HepG2 (cell line): ENCODE measurements at regions not wholly inside any gene's neighbourhood (a gene's known extent, or its start where the extent isn't known, plus 50 kb on each side); places are given as distances from the start of the nearest gene placed in this dataset.

Experiments
- BRCA1 ChIP-seq: sonication (generic); formaldehyde crosslinking; IDR thresholded peaks from 2 replicates; pipeline ENCODE4 v1.4.0; 2020; ENCODE audit warnings: missing genetic modification reagents
- FOXA1 ChIP-seq, 2 experiments: fragments of 450-650 bp in 1 of 2; sonication (generic) in 1 of 2; formaldehyde crosslinking in 1 of 2; IDR thresholded peaks; 2 replicates each; pipeline versions ENCODE4 v1.4.0 to v1.6.1; 2016 to 2020; ENCODE audit warnings: missing genetic modification reagents in 1 of 2
- HDAC1 ChIP-seq: sonication (generic); formaldehyde crosslinking; IDR thresholded peaks from 2 replicates; pipeline ENCODE4 v1.5.1; 2020; ENCODE audit warnings: mild to moderate bottlenecking, missing genetic modification reagents
- HDAC2 ChIP-seq: sonication (generic); formaldehyde crosslinking; IDR thresholded peaks from 2 replicates; pipeline ENCODE4 v1.4.0; 2020; ENCODE audit warnings: missing genetic modification reagents
- HIVEP1 ChIP-seq: sonication (generic); formaldehyde crosslinking; IDR thresholded peaks from 2 replicates; pipeline ENCODE4 v1.4.0; 2020; ENCODE audit warnings: mild to moderate bottlenecking, missing genetic modification reagents
- HNF4G ChIP-seq, 2 experiments: sonication (generic) in 1 of 2; formaldehyde crosslinking in 1 of 2; IDR thresholded peaks; 2 replicates each; pipeline versions ENCODE4 v1.4.0 to v1.6.1; 2011 to 2020; ENCODE audit warnings: borderline replicate concordance in 2 of 2, low read depth in 2 of 2, mild to moderate bottlenecking in 2 of 2, low read length in 1 of 2, missing genetic modification reagents in 1 of 2, moderate library complexity in 1 of 2
- KDM1A ChIP-seq: IDR thresholded peaks from 2 replicates; pipeline ENCODE4 v1.6.1; 2016; ENCODE audit warnings: missing compliant biosample characterization
- PPARG ChIP-seq: conservative IDR thresholded peaks from 2 replicates; pipeline ENCODE4 v1.6.1; 2016; ENCODE audit warnings: missing biosample characterization, missing genetic modification reagents
- SMAD3 ChIP-seq: sonication (generic); formaldehyde crosslinking; IDR thresholded peaks from 2 replicates; pipeline ENCODE4 v1.4.0; 2020; ENCODE audit warnings: missing genetic modification reagents
- ZNF513 ChIP-seq: sonication (generic); formaldehyde crosslinking; conservative IDR thresholded peaks from 2 replicates; pipeline ENCODE4 v1.5.0; 2020; ENCODE audit warnings: missing genetic modification reagents
- ZNF557 ChIP-seq: sonication (generic); formaldehyde crosslinking; IDR thresholded peaks from 2 replicates; pipeline ENCODE4 v1.4.0; 2020; ENCODE audit warnings: missing genetic modification reagents
- TF ChIP-seq, protein P1 (sequence below): sonication (generic); formaldehyde crosslinking; IDR thresholded peaks from 2 replicates; pipeline ENCODE4 v1.4.0; 2020; ENCODE audit warnings: missing genetic modification reagents
- TF ChIP-seq, protein P2 (sequence below): sonication (generic); formaldehyde crosslinking; IDR thresholded peaks from 2 replicates; pipeline ENCODE4 v1.4.0; 2020; ENCODE audit warnings: missing genetic modification reagents
- TF ChIP-seq, protein P3 (sequence below), 2 experiments: sonication (generic) in 1 of 2; formaldehyde crosslinking in 1 of 2; IDR thresholded peaks; 2 replicates each; pipeline versions ENCODE4 v1.4.0 to v1.6.1; 2018 to 2020; ENCODE audit warnings: missing genetic modification reagents in 2 of 2, borderline replicate concordance in 1 of 2, low read depth in 1 of 2, mild to moderate bottlenecking in 1 of 2, missing biosample characterization in 1 of 2

DNA sequence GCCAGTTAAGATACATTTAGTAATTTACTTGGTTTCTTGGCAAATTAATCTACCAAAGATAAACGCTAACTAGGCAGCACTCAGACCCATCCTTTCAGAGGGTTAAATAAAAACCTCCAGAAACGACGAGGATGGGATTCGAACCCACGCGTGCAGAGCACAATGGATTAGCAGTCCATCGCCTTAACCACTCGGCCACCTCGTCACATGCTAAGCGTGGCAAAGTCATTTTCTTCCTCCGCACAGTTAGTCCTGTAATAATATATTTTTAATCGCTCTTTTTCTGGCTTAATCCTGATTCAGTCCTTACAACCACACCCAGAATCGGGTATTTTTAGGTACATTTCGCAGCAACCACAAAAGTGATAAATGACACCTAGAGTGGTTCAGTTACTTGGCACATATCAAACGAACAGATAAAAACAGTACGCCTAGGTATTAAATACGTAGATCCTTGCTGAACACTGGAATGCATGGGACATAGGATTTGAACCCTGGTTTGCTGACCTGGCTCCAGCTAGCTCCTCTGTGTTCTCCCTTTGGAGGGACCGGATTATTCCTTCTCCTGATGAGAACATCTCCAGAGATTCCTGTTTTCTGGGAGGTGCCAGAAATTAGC is 71.6 kb downstream of the GPX5 start (continued):
- TF ChIP-seq, protein P1, sequence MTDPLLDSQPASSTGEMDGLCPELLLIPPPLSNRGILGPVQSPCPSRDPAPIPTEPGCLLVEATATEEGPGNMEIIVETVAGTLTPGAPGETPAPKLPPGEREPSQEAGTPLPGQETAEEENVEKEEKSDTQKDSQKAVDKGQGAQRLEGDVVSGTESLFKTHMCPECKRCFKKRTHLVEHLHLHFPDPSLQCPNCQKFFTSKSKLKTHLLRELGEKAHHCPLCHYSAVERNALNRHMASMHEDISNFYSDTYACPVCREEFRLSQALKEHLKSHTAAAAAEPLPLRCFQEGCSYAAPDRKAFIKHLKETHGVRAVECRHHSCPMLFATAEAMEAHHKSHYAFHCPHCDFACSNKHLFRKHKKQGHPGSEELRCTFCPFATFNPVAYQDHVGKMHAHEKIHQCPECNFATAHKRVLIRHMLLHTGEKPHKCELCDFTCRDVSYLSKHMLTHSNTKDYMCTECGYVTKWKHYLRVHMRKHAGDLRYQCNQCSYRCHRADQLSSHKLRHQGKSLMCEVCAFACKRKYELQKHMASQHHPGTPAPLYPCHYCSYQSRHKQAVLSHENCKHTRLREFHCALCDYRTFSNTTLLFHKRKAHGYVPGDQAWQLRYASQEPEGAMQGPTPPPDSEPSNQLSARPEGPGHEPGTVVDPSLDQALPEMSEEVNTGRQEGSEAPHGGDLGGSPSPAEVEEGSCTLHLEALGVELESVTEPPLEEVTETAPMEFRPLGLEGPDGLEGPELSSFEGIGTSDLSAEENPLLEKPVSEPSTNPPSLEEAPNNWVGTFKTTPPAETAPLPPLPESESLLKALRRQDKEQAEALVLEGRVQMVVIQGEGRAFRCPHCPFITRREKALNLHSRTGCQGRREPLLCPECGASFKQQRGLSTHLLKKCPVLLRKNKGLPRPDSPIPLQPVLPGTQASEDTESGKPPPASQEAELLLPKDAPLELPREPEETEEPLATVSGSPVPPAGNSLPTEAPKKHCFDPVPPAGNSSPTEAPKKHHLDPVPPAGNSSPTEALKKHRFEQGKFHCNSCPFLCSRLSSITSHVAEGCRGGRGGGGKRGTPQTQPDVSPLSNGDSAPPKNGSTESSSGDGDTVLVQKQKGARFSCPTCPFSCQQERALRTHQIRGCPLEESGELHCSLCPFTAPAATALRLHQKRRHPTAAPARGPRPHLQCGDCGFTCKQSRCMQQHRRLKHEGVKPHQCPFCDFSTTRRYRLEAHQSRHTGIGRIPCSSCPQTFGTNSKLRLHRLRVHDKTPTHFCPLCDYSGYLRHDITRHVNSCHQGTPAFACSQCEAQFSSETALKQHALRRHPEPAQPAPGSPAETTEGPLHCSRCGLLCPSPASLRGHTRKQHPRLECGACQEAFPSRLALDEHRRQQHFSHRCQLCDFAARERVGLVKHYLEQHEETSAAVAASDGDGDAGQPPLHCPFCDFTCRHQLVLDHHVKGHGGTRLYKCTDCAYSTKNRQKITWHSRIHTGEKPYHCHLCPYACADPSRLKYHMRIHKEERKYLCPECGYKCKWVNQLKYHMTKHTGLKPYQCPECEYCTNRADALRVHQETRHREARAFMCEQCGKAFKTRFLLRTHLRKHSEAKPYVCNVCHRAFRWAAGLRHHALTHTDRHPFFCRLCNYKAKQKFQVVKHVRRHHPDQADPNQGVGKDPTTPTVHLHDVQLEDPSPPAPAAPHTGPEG (CRISPR knock-in tag), result 0 out of 2 replicates have a peak, but pooled peaks have one; percentile 43
- TF ChIP-seq PPARG (CRISPR knock-in tag), result 0 out of 2 replicates have a peak, but pooled peaks have one; percentile 30
- TF ChIP-seq ZNF557 (CRISPR knock-in tag), result 0 out of 2 replicates have a peak, but pooled peaks have one; percentile 51
- TF ChIP-seq HDAC2 (CRISPR knock-in tag), result peak; percentile 48; the same call in 1 of the 2 replicates
- TF ChIP-seq HNF4G (IDR thresholded peaks at IDR 0.05; ENCODE audit: borderline replicate concordance, low read depth, low read length), result no peak
- TF ChIP-seq HNF4G (CRISPR knock-in tag; IDR thresholded peaks at IDR 0.05; ENCODE audit: borderline replicate concordance, low read depth), result no peak
- TF ChIP-seq SMAD3 (CRISPR knock-in tag), result peak; percentile 51; the same call in 1 of the 2 replicates
- TF ChIP-seq, protein P2, sequence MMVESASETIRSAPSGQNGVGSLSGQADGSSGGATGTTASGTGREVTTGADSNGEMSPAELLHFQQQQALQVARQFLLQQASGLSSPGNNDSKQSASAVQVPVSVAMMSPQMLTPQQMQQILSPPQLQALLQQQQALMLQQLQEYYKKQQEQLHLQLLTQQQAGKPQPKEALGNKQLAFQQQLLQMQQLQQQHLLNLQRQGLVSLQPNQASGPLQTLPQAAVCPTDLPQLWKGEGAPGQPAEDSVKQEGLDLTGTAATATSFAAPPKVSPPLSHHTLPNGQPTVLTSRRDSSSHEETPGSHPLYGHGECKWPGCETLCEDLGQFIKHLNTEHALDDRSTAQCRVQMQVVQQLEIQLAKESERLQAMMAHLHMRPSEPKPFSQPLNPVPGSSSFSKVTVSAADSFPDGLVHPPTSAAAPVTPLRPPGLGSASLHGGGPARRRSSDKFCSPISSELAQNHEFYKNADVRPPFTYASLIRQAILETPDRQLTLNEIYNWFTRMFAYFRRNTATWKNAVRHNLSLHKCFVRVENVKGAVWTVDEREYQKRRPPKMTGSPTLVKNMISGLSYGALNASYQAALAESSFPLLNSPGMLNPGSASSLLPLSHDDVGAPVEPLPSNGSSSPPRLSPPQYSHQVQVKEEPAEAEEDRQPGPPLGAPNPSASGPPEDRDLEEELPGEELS (CRISPR knock-in tag), result peak; percentile 38; the same call in 1 of the 2 replicates
- TF ChIP-seq BRCA1 (CRISPR knock-in tag), result 0 out of 2 replicates have a peak, but pooled peaks have one; percentile 45
- peak; percentile 14; the same call in 1 of the 2 replicates for TF ChIP-seq HDAC1 (CRISPR knock-in tag)
- TF ChIP-seq HIVEP1 (CRISPR knock-in tag), result no peak
- TF ChIP-seq, protein P3, sequence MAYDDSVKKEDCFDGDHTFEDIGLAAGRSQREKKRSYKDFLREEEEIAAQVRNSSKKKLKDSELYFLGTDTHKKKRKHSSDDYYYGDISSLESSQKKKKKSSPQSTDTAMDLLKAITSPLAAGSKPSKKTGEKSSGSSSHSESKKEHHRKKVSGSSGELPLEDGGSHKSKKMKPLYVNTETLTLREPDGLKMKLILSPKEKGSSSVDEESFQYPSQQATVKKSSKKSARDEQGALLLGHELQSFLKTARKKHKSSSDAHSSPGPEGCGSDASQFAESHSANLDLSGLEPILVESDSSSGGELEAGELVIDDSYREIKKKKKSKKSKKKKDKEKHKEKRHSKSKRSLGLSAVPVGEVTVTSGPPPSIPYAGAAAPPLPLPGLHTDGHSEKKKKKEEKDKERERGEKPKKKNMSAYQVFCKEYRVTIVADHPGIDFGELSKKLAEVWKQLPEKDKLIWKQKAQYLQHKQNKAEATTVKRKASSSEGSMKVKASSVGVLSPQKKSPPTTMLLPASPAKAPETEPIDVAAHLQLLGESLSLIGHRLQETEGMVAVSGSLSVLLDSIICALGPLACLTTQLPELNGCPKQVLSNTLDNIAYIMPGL (CRISPR knock-in tag; IDR thresholded peaks at IDR 0.05; ENCODE audit: borderline replicate concordance in 1 of 2, low read depth in 1 of 2), result peak; percentile 88 to 97
- TF ChIP-seq KDM1A, result no peak
- TF ChIP-seq ZNF513 (CRISPR knock-in tag), result peak; percentile 42; the same call in 1 of the 2 replicates
- TF ChIP-seq FOXA1 (IDR thresholded peaks at IDR 0.05), result no peak
- 0 out of 2 replicates have a peak, but pooled peaks have one; percentile 12 for TF ChIP-seq FOXA1 (CRISPR knock-in tag; IDR thresholded peaks at IDR 0.05)
